Fibroblast of mammary gland (primary cell): ENCODE measurements at regions not wholly inside any gene's neighbourhood (a gene's known extent, or its start where the extent isn't known, plus 50 kb on each side); places are given as distances from the start of the nearest gene placed in this dataset.

Experiments
- DNase-seq: peaks from one replicate; pipeline ENCODE4 v3.0.0-alpha.2; 2010; ENCODE audit warnings: low read depth
- H3K4me3 ChIP-seq: 2 replicates; pipeline ENCODE4 v1.5.1; 2011; ENCODE audit warnings: low read depth, mild to moderate bottlenecking, low read length, moderate library complexity; ENCODE audit not compliant: control insufficient read depth
- TF ChIP-seq, protein P1 (sequence below): conservative IDR thresholded peaks from 2 replicates; pipeline ENCODE4 v1.5.1; 2011; ENCODE audit warnings: low read depth, low read length, inconsistent platforms; ENCODE audit not compliant: control insufficient read depth, insufficient read depth

GRCh38 chr5:118552146-118552545 is 436.2 kb downstream of the DTWD2 start:
- no peak overlapping the region for H3K4me3 ChIP-seq
- TF ChIP-seq, protein P1, sequence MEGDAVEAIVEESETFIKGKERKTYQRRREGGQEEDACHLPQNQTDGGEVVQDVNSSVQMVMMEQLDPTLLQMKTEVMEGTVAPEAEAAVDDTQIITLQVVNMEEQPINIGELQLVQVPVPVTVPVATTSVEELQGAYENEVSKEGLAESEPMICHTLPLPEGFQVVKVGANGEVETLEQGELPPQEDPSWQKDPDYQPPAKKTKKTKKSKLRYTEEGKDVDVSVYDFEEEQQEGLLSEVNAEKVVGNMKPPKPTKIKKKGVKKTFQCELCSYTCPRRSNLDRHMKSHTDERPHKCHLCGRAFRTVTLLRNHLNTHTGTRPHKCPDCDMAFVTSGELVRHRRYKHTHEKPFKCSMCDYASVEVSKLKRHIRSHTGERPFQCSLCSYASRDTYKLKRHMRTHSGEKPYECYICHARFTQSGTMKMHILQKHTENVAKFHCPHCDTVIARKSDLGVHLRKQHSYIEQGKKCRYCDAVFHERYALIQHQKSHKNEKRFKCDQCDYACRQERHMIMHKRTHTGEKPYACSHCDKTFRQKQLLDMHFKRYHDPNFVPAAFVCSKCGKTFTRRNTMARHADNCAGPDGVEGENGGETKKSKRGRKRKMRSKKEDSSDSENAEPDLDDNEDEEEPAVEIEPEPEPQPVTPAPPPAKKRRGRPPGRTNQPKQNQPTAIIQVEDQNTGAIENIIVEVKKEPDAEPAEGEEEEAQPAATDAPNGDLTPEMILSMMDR: no peak
- peak; percentile 18 for DNase-seq

DNA sequence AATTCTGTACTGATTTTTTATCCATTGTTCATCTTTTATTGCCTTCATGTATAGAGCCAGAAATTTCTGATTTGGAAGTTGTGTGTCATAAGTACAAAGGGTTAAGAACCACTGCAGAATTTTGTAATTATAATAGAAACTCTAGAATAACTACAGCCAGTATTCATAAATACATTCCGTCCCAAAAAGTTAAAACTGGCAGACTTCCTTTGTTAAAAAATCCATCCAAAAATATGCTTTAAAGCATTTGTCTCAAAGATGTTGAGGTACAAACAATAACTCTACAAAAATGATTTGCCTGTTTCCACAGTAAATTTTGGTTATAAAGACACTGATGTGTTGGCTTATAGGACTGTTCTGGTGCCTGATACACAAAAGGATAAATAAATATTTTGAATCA is 436.6 kb downstream of the DTWD2 start:
- TF ChIP-seq, protein P1: no peak
- DNase-seq: no peak

GRCh38 chr5:118551031-118551430 is 437.3 kb downstream of the DTWD2 start:
- H3K4me3 ChIP-seq: no peak overlapping the region
- TF ChIP-seq, protein P1: no peak
- peak; percentile 78 for DNase-seq

More for the DNA sequence above, 436.6 kb downstream of the DTWD2 start:
- H3K4me3 ChIP-seq: no peak overlapping the region

GRCh38 chr5:118548761-118549720 is 439.3 kb downstream of the DTWD2 start:
- TF ChIP-seq, protein P1: no peak
- no peak overlapping the region for H3K4me3 ChIP-seq
- peak; percentile 93 for DNase-seq

GRCh38 chr5:118545470-118545869 is 442.9 kb downstream of the DTWD2 start:
- DNase-seq: no peak
- no peak overlapping the region for H3K4me3 ChIP-seq
- TF ChIP-seq, protein P1: no peak

- TF ChIP-seq, protein P1: no peak
- DNase-seq: no peak
- no peak overlapping the region for H3K4me3 ChIP-seq
These were observed 443.4 kb downstream of the DTWD2 start for GRCh38 chr5:118544887-118545449.
